NCI-H2227 (cell line): ENCODE measurements at regions not wholly inside any gene's neighbourhood (a gene's known extent, or its start where the extent isn't known, plus 50 kb on each side); places are given as distances from the start of the nearest gene placed in this dataset.

Experiments
- DNase-seq: peaks from one replicate; lab custom pipeline; 2025; ENCODE audit not compliant: unreplicated experiment; lab: John Stamatoyannopoulos, UW

- DNase-seq: peak; percentile 15
Measured at GRCh38 chr5:82855893-82856550, 221.2 kb downstream of the TMEM167A start.

GRCh38 chr5:82854956-82855355 is 222.2 kb downstream of the TMEM167A start:
- no peak for DNase-seq

- no peak for DNase-seq
Measured at GRCh38 chr5:82851471-82851870, 225.7 kb downstream of the TMEM167A start.

GRCh38 chr5:82850393-82850792 is 226.8 kb downstream of the TMEM167A start:
- DNase-seq: no peak

GRCh38 chr5:82849885-82850284 is 227.3 kb downstream of the TMEM167A start:
- DNase-seq: no peak

- DNase-seq: no peak
Measured at GRCh38 chr5:82847562-82847961, 229.6 kb downstream of the TMEM167A start.

- no peak for DNase-seq
Measured at GRCh38 chr5:82839881-82840280, 237.3 kb downstream of the TMEM167A start.

GRCh38 chr5:82835488-82835887 is 241.7 kb downstream of the TMEM167A start:
- no peak for DNase-seq

DNA sequence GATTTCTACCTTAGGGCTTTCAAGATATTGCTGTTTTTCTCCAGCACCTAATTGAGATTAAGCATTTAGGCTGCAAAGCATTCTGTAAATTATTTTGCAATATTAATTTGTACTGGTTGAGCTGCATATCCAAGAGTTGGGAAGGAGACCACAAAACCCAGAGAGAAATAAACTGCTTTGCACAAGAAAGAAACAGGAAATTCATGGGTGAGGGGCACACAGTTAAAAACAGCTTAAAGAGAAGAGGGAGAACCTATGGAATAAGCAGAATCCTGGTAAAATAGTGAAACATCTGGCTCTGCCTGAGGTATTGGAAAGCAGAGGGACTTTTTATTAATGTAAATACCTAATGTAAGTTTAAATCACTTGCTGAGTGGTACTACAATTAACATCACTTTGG is 243.0 kb downstream of the TMEM167A start:
- DNase-seq: no peak

DNA sequence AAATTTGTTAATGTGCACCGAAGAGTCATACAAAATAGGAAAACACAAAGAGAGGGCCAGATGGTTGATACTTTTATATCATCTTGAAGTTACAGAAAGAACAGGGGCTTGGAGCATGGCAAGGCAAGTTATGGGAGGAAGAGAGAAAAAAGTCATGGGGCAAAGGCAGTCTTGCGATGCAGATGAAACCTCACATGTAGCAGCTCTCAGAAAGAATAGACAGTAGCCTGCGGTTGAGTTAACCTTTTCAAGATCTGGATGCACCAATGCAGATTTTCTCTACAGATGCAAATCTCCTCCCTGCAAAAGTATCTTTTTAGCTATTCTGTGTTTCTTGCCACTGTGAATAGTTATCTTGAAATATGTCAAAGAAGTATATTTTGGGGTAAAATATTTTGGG is 243.9 kb downstream of the TMEM167A start:
- no peak for DNase-seq

GRCh38 chr5:82832445-82832844 is 244.7 kb downstream of the TMEM167A start:
- DNase-seq: no peak

GRCh38 chr5:82828211-82828610 is 249.0 kb downstream of the TMEM167A start:
- DNase-seq: no peak

- DNase-seq: no peak
Measured at GRCh38 chr5:82827651-82828050, 249.5 kb downstream of the TMEM167A start.

DNA sequence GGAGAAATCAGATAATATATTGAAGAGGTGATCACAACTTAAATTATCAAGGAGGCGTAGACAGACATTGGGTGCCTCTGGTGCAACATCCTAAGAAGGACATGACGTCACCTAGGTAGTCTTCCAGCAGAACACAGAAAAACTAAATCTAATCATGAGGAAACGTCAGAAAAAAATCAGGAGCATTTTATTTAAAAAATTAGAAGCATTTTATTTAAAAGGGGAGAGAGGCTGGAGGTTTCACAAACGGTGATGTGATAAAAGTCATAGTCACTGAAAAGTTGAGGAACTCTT is 254.6 kb downstream of the TMEM167A start:
- no peak for DNase-seq

- no peak for DNase-seq
Measured at GRCh38 chr5:82821846-82822633, 255.2 kb downstream of the TMEM167A start.

- DNase-seq: no peak
Measured at GRCh38 chr5:82820961-82821845, 256.0 kb downstream of the TMEM167A start.

DNA sequence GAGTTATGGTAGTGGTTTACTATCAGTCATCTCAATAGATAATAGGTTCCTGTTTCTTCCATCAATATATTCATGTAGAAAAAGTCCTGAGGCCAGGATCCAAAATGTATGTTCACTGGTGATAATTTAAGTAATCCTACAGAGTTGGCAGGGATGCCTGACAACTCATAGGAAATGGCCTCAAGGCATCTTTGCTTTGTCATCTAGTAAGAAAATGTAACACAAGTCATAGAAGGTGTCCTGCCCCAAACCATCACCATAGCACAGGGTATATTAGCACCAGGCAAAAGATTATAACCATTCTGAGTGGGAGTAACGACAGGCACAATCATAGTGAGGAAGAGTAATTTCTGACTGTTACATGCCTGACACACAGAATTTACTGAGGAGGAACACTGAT is 257.0 kb downstream of the TMEM167A start:
- no peak for DNase-seq

GRCh38 chr5:82817897-82818676 is 259.1 kb downstream of the TMEM167A start:
- no peak for DNase-seq

DNA sequence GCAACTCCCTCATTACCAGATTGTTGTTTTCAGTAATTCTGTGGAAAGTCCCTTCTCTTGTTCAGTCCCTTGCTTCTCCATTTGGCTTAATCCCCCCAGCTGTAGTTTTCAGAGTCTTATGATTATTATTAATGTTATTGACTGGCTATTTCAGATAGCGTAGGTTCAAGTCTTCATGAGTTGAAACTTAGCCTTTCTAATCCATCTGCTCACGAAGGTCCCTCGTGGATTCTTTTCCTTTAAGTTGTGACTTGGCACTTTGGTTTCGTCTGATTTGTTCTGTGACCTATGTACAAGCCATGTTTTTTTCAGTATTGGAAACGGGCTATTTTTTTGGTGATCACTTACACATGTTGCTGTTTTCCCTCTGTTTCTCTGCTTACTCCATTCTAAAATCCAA is 260.3 kb downstream of the TMEM167A start:
- no peak for DNase-seq

DNA sequence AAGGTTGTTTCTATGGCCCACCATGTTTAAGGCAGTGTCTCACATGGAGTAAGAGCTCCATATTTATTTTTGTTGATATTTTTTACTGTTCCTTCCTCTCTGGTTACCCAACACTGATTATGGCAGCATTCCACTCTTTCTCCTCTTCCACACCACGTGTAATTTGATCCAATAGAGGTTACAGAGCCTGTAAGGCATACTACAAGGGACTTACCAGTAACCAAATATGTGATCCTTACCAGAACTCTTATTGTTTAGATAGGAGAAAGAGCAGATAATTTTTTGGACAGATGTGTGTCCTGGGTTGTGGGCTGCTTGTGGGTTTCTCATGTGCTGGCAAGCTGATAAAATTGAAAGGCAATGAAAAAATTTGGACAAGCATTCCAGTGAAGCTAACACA is 261.3 kb downstream of the TMEM167A start:
- no peak for DNase-seq

DNA sequence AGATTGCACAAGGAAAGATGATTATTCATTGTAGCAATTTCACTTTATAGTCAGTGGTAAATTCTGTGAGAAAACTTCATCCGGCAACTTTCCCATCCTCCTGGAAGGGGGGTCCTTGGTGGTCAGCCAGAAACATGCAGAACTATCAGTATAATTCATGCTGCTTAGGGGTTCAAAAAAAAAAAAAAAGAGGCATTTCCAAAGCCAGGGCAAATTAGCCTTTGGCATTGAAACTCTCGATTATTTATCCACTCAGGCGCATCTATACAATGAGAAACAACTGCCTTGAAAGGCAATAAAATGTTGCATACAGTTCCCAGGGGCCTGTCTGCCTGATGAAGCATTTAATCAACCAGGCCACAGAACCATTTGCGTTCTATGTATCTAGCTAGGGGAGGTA is 263.3 kb downstream of the TMEM167A start:
- peak; percentile 2 for DNase-seq
